Activated CD4-positive, alpha-beta memory T cell treated with anti-CD3 and anti-CD28 coated beads for 36 hours (primary cell): ENCODE measurements at regions not wholly inside any gene's neighbourhood (a gene's known extent, or its start where the extent isn't known, plus 50 kb on each side); places are given as distances from the start of the nearest gene placed in this dataset.

Experiments
- CTCF ChIA-PET: fragments of 350-600 bp; sonication (Branson Sonifier 250); formaldehyde crosslinking; loops from one replicate; lab custom pipeline; 2021; ENCODE audit warnings: antibody characterized with exemption, inconsistent platforms; lab: Charles Lee
- POLR2A ChIA-PET: fragments of 350-600 bp; sonication (Branson Sonifier 250); formaldehyde crosslinking; loops from one replicate; lab custom pipeline; 2021; ENCODE audit warnings: antibody characterized with exemption; lab: Charles Lee
- DNase-seq: peaks from one replicate; pipeline ENCODE4 v3.0.0-alpha.2; 2020
- H3K27ac Mint-ChIP-seq: one replicate; pipeline ENCODE4 v1.8.0; 2021; ENCODE audit warnings: mixed read lengths
- H3K27me3 Mint-ChIP-seq: one replicate; pipeline ENCODE4 v1.8.0; 2021; ENCODE audit warnings: mixed read lengths
- H3K36me3 Mint-ChIP-seq: one replicate; pipeline ENCODE4 v1.8.0; 2021; ENCODE audit warnings: mixed read lengths
- H3K4me1 Mint-ChIP-seq: one replicate; pipeline ENCODE4 v1.8.0; 2021; ENCODE audit warnings: low read depth, mixed read lengths
- H3K4me3 Mint-ChIP-seq: one replicate; pipeline ENCODE4 v1.8.0; 2021; ENCODE audit warnings: mild to moderate bottlenecking, mixed read lengths
- H3K9me3 Mint-ChIP-seq: one replicate; pipeline ENCODE4 v1.8.0; 2021; ENCODE audit warnings: mixed read lengths
- intact Hi-C: fragments of 100-400 bp; cut with micrococcal nuclease; formaldehyde crosslinking; loops from one replicate; pipeline ENCODE4 v1.15.1; 2023

DNA sequence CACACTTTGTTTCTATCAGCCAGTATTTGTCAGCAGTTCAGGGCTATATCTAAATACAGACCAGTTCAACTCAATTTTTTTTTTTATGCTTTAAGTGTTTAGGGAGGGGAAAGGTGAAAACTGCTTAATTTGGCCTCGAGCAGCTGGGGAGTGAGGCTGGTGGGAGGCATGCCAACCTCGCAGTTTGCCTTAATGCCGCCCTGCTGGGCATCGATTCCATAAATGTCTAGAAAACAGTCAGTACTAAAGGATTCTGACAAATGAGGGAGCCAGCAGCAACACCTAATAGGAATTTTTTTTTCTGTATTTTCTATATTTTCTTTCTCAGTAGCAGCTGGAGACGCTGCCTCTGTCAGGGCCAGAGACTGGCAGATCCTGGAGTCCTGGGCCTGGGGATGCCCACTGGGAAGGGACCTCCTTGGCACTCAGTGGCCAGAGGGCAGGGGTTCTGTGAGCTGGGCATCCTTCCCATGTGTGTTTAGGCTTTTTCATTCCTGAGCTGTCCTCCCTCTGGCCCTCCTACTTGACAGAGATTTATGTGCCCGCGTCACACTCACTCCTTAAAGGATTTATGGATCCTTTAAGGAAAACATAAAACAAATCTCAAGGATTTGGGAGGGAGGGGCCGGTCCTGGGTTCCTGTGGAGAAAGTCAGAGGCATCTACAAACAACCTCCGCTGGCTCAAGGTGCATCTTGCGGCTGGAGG is 117.8 kb downstream of the WNT5A start:
- intact Hi-C loops = no loop called here
- H3K27ac Mint-ChIP-seq = no peak overlapping the region
- H3K36me3 Mint-ChIP-seq = no peaks in the 10 kb centered on the region
- no peaks in the 10 kb centered on the region for H3K4me1 Mint-ChIP-seq
- ChIA-PET CTCF (no interaction called here), POLR2A (no interaction called here)
- no peak overlapping the region for H3K4me3 Mint-ChIP-seq
- no peaks in the 10 kb centered on the region for H3K27me3 Mint-ChIP-seq
- no peak for DNase-seq
- H3K9me3 Mint-ChIP-seq = peaks cover 8% of the 10 kb centered on the region

DNA sequence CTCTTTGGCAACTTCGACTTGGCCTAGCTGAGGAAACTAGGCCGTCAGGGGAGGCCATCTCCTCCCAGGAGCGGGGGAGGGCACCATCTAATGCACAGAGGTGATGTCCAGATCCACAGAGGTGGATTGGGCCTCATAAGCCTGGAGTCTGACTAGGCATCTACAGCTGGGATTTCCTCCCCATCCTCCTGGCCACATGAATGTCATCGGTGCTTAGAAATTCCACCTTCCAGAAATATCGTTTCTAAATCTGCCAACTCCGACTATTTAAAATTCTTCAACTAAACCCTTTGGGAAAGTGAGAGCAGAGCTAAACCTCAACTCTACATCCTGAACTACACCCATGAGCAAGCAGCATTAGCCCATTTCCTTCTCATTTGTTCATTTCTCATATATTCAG is 118.7 kb downstream of the WNT5A start:
- no peaks in the 10 kb centered on the region for H3K27me3 Mint-ChIP-seq
- POLR2A ChIA-PET = no interaction called here
- DNase-seq = no peak

DNA sequence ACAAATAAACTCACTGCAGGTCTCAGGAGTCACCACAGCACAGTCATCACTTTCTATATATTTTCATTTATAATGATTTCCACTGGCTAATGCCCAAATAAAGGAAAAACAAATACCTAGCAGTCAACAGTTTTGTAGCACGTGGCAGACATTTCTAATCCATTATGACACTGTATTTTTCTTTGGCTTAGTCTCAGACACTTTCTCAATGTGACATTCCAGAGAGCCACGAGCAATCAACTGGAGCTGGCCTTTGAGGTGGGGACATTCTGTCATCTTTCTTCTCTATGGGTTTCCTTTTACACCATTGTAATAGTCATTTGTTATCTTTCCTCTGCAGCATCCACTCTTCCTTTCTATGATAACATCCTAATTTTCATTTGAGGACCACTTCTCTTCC is 119.7 kb downstream of the WNT5A start:
- no peaks in the 10 kb centered on the region for H3K4me1 Mint-ChIP-seq
- ChIA-PET POLR2A (no interaction called here), CTCF (no interaction called here)
- H3K36me3 Mint-ChIP-seq = no peaks in the 10 kb centered on the region
- no peak overlapping the region for H3K27ac Mint-ChIP-seq
- no peak for DNase-seq
- intact Hi-C loops = no loop called here
- H3K27me3 Mint-ChIP-seq = no peaks in the 10 kb centered on the region
- H3K9me3 Mint-ChIP-seq = peaks cover 2% of the 10 kb centered on the region
- no peak overlapping the region for H3K4me3 Mint-ChIP-seq

More for the DNA sequence above, 118.7 kb downstream of the WNT5A start:
- Mint-ChIP-seq H3K9me3 (peaks cover 5% of the 10 kb centered on the region), H3K4me1 (no peaks in the 10 kb centered on the region), H3K4me3 (no peak overlapping the region), H3K36me3 (no peaks in the 10 kb centered on the region), H3K27ac (no peak overlapping the region)
- CTCF ChIA-PET = no interaction called here
- intact Hi-C loops = no loop called here

DNA sequence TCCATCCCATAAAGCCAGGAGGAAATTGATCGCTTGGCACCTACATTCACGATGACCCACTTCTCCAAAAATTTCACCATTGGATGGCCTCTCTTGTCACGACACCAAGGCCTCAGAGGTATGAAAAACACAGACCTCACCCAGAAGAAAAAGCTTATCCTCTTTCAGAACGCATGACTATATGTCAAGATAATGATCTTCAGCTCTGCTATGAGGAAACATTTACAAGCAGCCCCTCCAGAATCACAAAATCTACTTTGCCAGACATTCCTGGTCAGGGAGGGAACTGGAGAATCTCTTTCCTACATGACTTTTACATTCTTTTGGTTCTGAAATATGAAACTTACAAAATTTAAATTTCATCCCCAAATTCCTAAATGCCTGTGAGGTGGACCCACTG is 122.7 kb downstream of the WNT5A start:
- no peak overlapping the region for H3K27ac Mint-ChIP-seq
- no peak overlapping the region for H3K4me3 Mint-ChIP-seq
- ChIA-PET POLR2A (no interaction called here), CTCF (no interaction called here)
- DNase-seq = no peak
- H3K4me1 Mint-ChIP-seq = no peaks in the 10 kb centered on the region
- no peaks in the 10 kb centered on the region for H3K27me3 Mint-ChIP-seq
- H3K36me3 Mint-ChIP-seq = no peaks in the 10 kb centered on the region
- peaks cover 2% of the 10 kb centered on the region for H3K9me3 Mint-ChIP-seq
- intact Hi-C loops = no loop called here

DNA sequence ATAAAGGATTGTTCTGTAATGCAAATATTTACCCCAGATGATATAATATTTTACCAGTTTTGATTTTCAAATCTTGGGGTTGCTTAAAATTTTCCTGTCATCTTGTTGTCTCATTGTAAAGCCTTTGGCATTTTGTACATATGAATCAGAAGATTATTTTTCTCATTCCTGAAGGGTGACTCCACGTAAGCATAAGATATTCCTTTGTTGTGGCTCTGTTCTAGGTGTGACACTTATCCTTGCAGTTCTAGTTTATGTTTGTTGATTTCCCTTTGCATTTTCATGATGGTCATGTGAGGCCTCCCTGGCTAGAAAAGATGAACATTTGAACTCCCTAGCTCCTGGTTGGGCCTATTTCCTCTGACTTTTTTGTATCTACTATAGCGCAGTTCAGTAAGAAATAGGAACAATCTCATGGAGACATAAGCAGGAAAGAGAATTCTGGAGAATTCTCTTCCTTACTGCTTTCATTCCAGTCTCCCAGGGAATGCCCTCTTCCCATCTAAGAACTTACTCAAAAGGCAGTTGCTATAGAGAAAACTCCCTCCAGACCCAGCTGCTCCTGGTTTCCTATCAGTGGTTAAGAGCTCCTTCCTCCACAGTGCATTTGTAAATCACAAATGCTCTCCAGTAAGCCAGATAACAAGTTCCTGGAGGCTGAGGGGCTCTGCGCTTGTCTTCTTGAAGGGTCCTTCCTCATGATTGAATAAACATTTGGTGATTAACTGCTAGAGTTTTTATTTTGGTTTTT is 124.7 kb downstream of the WNT5A start:
- Mint-ChIP-seq H3K27me3 (no peaks in the 10 kb centered on the region), H3K4me1 (no peaks in the 10 kb centered on the region), H3K4me3 (no peak overlapping the region), H3K36me3 (no peaks in the 10 kb centered on the region), H3K9me3 (peaks cover 2% of the 10 kb centered on the region), H3K27ac (no peak overlapping the region)
- DNase-seq = no peak
- intact Hi-C loops = no loop called here
- ChIA-PET CTCF (interaction anchor here (0.7 kb wide), 1 partner anchor 15 kb away, joined by 3 read pairs; no protein-coding TSS in a partner anchor), POLR2A (no interaction called here)

DNA sequence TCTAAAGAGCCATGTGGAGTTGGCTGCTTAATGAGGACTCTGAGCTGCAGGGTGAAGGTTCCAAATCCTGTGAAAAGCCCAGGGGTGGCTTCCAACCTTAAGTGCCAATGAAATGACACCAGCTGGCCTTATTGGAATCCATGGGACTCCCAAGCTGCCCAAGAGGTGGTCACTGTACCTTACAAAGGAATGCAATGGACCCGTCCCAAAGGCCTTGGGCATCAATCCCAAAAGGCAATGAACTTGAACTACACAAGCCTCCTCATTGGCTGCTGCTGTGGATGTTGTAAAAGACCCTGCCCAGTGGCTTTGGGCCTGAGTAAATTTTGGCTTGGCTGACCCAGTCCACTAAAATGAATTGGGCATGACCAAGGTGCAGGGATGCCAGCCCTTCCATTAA is 129.3 kb downstream of the WNT5A start:
- H3K27ac Mint-ChIP-seq = no peak overlapping the region
- H3K4me3 Mint-ChIP-seq = no peak overlapping the region

DNA sequence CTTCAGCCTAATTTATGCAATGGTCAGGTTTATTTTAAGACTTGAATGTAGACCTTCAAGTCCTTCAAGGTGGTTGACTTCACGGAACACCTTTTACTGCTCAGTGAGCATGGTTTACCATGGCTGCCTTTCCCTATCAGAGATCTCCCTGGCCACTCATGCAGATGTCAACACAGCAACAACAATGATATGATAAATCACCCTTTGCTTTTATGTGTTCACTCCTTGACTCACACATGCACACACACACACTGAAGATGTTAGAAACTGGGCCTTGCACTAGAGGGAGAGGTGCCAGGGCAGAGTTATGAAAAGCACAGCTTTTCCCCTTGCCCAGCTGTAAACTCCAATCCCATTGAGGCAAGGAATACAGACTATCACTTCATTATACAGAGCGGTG is 134.4 kb downstream of the WNT5A start:
- peaks cover 9% of the 10 kb centered on the region for H3K9me3 Mint-ChIP-seq
- no peaks in the 10 kb centered on the region for H3K4me1 Mint-ChIP-seq
- no peaks in the 10 kb centered on the region for H3K27me3 Mint-ChIP-seq
- intact Hi-C loops = no loop called here
- DNase-seq = no peak
- POLR2A ChIA-PET = no interaction called here
- no peaks in the 10 kb centered on the region for H3K36me3 Mint-ChIP-seq
- H3K4me3 Mint-ChIP-seq = no peak overlapping the region
- H3K27ac Mint-ChIP-seq = no peak overlapping the region
- CTCF ChIA-PET = interaction anchor here (0.5 kb wide), 1 partner anchor 47 kb away, joined by 3 read pairs; no protein-coding TSS in a partner anchor

More for the DNA sequence above, 129.3 kb downstream of the WNT5A start:
- Mint-ChIP-seq H3K36me3 (no peaks in the 10 kb centered on the region), H3K4me1 (no peaks in the 10 kb centered on the region), H3K27me3 (no peaks in the 10 kb centered on the region), H3K9me3 (peaks cover 6% of the 10 kb centered on the region)
- ChIA-PET POLR2A (no interaction called here), CTCF (no interaction called here)
- intact Hi-C loops = no loop called here
- no peak for DNase-seq

DNA sequence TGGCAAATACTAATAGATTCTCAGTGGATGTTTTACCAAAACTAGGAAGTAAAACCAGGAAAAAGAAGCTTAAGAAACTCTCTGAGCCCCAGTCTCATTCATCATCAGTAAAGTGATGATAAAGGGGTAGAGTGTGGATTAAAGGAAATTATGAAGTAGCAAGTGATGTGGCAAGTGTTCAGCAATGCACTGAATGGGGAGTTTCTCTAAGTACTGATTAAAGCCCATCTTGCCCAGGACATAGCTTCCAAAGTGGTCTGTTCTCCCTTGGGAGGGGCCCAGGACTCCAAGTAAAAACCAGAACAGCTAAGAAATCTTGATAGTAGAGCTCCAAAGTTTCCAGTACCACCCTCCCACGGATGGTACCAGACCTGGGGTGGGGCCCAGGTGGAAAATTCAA is 137.3 kb downstream of the WNT5A start:
- H3K4me1 Mint-ChIP-seq = no peaks in the 10 kb centered on the region
- peaks cover 4% of the 10 kb centered on the region for H3K9me3 Mint-ChIP-seq
- no peak overlapping the region for H3K4me3 Mint-ChIP-seq
- ChIA-PET POLR2A (no interaction called here), CTCF (no interaction called here)
- no peaks in the 10 kb centered on the region for H3K36me3 Mint-ChIP-seq
- no peak for DNase-seq
- no peak overlapping the region for H3K27ac Mint-ChIP-seq
- H3K27me3 Mint-ChIP-seq = no peaks in the 10 kb centered on the region
- intact Hi-C loops = no loop called here

DNA sequence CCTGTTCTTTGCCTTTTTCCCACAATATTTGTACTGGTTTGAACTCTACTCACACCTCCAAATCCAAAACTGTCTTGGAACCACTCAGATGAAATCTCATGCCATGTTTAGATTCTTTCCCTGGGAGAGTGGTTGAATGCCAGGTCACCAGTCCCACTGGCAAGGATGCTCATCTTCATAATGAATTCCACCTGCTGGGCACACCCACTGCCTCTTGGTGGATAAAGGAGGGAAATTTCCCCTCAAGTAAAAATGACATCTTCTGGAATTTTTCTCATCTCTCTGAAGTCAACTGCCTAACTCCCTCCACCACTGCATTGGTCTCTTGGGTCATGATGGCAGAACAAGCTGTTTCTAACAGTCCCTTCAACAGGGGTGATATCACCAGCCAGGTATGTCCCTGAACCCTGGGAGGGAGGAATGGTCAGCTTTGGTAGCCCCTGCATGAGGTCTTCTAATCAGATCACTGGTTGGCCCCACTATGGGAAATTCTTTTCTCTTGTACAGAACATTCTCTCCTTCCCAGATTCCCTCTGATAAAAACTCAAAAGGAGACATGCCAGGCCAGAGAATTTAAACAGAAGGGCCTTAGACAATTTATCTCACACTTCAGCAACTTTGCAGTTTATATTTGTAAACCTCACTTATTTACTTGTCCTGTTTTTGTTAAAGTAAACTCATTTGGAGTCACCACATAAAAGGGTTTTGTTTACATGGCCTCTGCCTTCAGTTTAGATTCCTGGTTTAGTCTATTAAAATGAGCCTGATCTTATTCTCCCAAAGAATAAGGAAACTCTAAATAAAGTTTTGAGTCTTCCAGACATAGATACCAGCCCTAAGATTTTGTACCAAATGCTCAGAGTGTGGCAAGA is 143.4 kb downstream of the WNT5A start:
- Mint-ChIP-seq H3K9me3 (no peaks in the 10 kb centered on the region), H3K4me3 (no peak overlapping the region), H3K4me1 (no peaks in the 10 kb centered on the region), H3K36me3 (no peaks in the 10 kb centered on the region), H3K27ac (no peak overlapping the region), H3K27me3 (no peaks in the 10 kb centered on the region)
- intact Hi-C loops = no loop called here
- ChIA-PET CTCF (no interaction called here), POLR2A (no interaction called here)
- no peak for DNase-seq

DNA sequence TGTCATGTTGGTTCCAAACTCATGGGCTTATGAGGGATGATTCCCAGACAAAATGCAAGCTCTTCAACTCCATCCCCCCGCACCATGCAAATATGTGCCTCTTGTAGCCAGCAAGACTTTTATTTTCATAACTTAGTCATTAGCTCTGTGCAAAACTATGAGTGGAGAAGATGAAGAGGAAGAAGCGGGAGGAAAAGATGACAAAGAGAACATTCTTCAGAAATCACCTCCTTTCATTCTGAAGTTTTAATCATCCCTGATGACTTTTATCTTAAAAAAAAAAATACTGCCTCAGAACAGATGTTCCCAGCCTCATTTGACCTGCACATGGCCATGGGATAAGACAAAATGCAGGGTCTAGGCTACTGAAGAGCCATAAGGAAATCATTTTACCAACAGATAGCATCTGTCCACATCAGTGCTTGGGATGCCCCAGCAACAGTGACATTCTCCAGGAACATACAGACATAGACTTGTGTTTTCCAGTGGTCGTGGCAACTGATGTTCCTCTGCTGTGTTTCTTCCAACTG is 145.5 kb downstream of the WNT5A start:
- DNase-seq = no peak
- ChIA-PET CTCF (no interaction called here), POLR2A (no interaction called here)
- no peaks in the 10 kb centered on the region for H3K36me3 Mint-ChIP-seq
- no peaks in the 10 kb centered on the region for H3K27me3 Mint-ChIP-seq
- H3K27ac Mint-ChIP-seq = no peak overlapping the region
- intact Hi-C loops = no loop called here
- H3K4me1 Mint-ChIP-seq = no peaks in the 10 kb centered on the region
- H3K9me3 Mint-ChIP-seq = no peaks in the 10 kb centered on the region
- no peak overlapping the region for H3K4me3 Mint-ChIP-seq

DNA sequence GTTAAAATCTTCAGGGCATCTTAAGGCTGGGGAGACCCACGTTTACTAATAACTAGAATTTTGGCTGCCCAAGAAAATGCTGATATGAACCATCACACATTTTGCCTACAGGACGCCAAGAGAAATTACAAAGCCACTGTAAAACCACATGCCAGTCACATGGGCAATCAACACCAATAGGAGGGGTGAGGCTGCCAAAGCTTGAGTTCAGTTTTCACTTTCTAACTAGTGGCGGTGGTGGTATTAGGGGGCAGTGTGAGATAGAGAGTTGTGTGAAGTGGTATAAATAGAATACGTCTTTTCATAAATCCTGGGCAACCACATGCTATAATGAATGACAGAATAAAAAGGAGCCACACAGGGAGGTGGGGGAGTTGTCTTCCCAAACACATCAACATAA is 147.3 kb downstream of the WNT5A start:
- Mint-ChIP-seq H3K4me1 (no peaks in the 10 kb centered on the region), H3K27ac (no peak overlapping the region), H3K4me3 (no peak overlapping the region), H3K36me3 (no peaks in the 10 kb centered on the region), H3K27me3 (no peaks in the 10 kb centered on the region), H3K9me3 (no peaks in the 10 kb centered on the region)
- DNase-seq = no peak
- ChIA-PET CTCF (no interaction called here), POLR2A (no interaction called here)
- intact Hi-C loops = no loop called here

DNA sequence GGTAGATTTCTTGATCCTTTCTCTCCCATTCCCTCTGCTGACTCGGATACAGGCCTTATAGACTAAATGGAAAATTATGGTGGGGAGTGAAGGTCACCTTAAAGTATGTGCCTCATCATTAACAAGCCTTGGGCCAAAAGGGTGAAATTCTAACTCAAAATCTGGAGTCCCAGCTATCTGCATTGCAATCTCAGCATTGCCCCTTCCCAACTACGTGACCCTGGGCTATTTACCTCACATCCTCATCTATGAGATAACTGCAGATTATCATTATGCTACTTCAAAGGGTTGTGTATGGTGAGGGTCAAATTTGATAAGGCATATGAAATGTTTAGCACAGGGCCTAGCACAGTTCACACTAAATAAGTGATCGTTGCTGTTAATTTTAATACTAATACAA is 147.7 kb downstream of the WNT5A start:
- Mint-ChIP-seq H3K27me3 (no peaks in the 10 kb centered on the region), H3K27ac (no peak overlapping the region), H3K4me1 (no peaks in the 10 kb centered on the region), H3K36me3 (no peaks in the 10 kb centered on the region), H3K9me3 (no peaks in the 10 kb centered on the region), H3K4me3 (no peak overlapping the region)
- POLR2A ChIA-PET = no interaction called here
- DNase-seq = no peak
- CTCF ChIA-PET = no interaction called here
- intact Hi-C loops = no loop called here
